ENCODE measurements at regions not wholly inside any gene's neighbourhood (a gene's known extent, or its start where the extent isn't known, plus 50 kb on each side); places are given as distances from the start of the nearest gene placed in this dataset.

DNA sequence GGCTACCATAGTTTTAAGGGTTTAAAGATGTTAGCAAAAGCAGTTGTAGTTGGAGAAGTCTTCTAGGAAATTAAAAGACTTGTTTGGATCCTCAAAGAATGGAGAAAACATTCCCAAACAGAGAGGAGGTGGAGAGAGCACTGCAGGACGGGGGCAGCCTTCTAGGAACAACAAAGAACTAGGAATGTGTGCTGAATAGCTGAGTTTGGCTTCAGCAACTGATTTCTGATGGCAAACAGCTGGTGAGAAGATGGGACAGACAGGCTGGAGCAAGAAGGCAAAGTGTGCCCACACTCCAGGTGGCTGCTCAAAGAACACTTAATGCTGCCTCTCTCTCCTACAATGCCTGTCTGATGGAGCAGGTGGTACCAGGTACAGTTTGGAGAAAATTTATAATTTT lies 1331.1 kb downstream of the ADGRL3 start:
- H3K9me2 ChIP-seq: no peaks in the 10 kb centered on the region
- no peaks in the 10 kb centered on the region for H3K27me3 ChIP-seq (ENCODE audit: insufficient read depth)
- H3K4me3 ChIP-seq (ENCODE audit: low read depth in 2 of 2, low read length in 1 of 2): no peak overlapping the region
- H4K20me1 ChIP-seq (ENCODE audit: insufficient read depth): no peaks in the 10 kb centered on the region
- no peak overlapping the region for H3K27ac ChIP-seq (ENCODE audit: low read depth in 2 of 2, low read length in 1 of 2)
- 5% methylated on average over 1 of the region's 1 CpG for WGBS (ENCODE audit: low lambda C conversion rate)
- H3K79me2 ChIP-seq (ENCODE audit: insufficient read depth): no peaks in the 10 kb centered on the region
- H3K9ac ChIP-seq: no peak overlapping the region
- TF ChIP-seq FOSL2 (IDR thresholded peaks at IDR 0.05; ENCODE audit: borderline replicate concordance, low read depth) (no peak), YY1 (IDR thresholded peaks at IDR 0.05; ENCODE audit: low read depth) (no peak), FOXJ3 (CRISPR knock-in tag; IDR thresholded peaks at IDR 0.05) (no peak), GATA2 (CRISPR knock-in tag; IDR thresholded peaks at IDR 0.05) (no peak)
- ChIA-PET CTCF (no interaction called here), POLR2A (no interaction called here)
- H3K36me3 ChIP-seq (replicated peaks in 1 of 2; ENCODE audit: control insufficient read depth in 1 of 2, insufficient read depth in 2 of 2, low read length in 1 of 2): no peaks in the 10 kb centered on the region
- DNase-seq: no peak
- no peaks in the 10 kb centered on the region for H3F3A ChIP-seq (replicated peaks; ENCODE audit: insufficient read depth)
- no peak overlapping the region for H3K4me2 ChIP-seq
- H3K4me1 ChIP-seq (ENCODE audit: control insufficient read depth in 1 of 2, insufficient read depth in 2 of 2, low read depth in 1 of 2, low read length in 1 of 2): no peaks in the 10 kb centered on the region
- H2AFZ ChIP-seq (ENCODE audit: low read depth): no peak overlapping the region
- H3K9me3 ChIP-seq: no peaks in the 10 kb centered on the region

DNA sequence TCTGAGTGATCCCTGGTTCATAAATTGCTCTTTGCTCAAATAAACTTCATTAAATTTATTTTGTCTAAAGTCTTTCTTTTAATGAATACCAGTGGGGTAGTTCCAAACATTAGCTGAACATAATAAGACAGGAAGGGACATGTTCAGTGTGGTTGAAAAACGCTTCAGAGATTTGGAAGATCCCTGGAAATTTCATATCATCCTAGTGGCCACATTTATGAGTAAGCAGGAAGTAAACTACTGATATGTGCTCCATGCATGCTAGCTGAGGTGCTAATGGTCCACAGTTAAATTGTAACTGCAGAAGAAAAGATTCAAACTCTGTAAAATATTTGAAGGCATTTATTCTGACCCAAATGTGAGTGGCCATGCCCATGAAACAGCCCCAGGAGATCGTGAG lies 1328.7 kb downstream of the ADGRL3 start:
- H3K36me3 ChIP-seq (replicated peaks in 1 of 2; ENCODE audit: control insufficient read depth in 1 of 2, insufficient read depth in 2 of 2, low read length in 1 of 2): no peaks in the 10 kb centered on the region
- no peak overlapping the region for H3K27ac ChIP-seq (ENCODE audit: low read depth in 2 of 2, low read length in 1 of 2)
- WGBS (ENCODE audit: low lambda C conversion rate): 13% methylated on average over 2 of the region's 2 CpGs
- no peaks in the 10 kb centered on the region for H3K79me2 ChIP-seq (ENCODE audit: insufficient read depth)
- H3F3A ChIP-seq (replicated peaks; ENCODE audit: insufficient read depth): no peaks in the 10 kb centered on the region
- H3K4me1 ChIP-seq (ENCODE audit: control insufficient read depth in 1 of 2, insufficient read depth in 2 of 2, low read depth in 1 of 2, low read length in 1 of 2): no peaks in the 10 kb centered on the region
- no peaks in the 10 kb centered on the region for H3K9me3 ChIP-seq
- H3K4me3 ChIP-seq (ENCODE audit: low read depth in 2 of 2, low read length in 1 of 2): no peak overlapping the region
- no peak overlapping the region for H3K9ac ChIP-seq
- H3K4me2 ChIP-seq: no peak overlapping the region
- TF ChIP-seq, protein P1, sequence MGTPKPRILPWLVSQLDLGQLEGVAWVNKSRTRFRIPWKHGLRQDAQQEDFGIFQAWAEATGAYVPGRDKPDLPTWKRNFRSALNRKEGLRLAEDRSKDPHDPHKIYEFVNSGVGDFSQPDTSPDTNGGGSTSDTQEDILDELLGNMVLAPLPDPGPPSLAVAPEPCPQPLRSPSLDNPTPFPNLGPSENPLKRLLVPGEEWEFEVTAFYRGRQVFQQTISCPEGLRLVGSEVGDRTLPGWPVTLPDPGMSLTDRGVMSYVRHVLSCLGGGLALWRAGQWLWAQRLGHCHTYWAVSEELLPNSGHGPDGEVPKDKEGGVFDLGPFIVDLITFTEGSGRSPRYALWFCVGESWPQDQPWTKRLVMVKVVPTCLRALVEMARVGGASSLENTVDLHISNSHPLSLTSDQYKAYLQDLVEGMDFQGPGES (IDR thresholded peaks at IDR 0.05; ENCODE audit: low read depth, low read length): no peak
- TF ChIP-seq SMC3 (IDR thresholded peaks at IDR 0.05; ENCODE audit: low read depth, low read length) (no peak), ELF1 (IDR thresholded peaks at IDR 0.05) (no peak)
- TF ChIP-seq, protein P2, sequence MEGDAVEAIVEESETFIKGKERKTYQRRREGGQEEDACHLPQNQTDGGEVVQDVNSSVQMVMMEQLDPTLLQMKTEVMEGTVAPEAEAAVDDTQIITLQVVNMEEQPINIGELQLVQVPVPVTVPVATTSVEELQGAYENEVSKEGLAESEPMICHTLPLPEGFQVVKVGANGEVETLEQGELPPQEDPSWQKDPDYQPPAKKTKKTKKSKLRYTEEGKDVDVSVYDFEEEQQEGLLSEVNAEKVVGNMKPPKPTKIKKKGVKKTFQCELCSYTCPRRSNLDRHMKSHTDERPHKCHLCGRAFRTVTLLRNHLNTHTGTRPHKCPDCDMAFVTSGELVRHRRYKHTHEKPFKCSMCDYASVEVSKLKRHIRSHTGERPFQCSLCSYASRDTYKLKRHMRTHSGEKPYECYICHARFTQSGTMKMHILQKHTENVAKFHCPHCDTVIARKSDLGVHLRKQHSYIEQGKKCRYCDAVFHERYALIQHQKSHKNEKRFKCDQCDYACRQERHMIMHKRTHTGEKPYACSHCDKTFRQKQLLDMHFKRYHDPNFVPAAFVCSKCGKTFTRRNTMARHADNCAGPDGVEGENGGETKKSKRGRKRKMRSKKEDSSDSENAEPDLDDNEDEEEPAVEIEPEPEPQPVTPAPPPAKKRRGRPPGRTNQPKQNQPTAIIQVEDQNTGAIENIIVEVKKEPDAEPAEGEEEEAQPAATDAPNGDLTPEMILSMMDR (IDR thresholded peaks at IDR 0.05): no peak
- CTCF ChIA-PET: interaction anchor here (1.3 kb wide), 1 partner anchor 9 kb away, joined by 4 read pairs; no protein-coding TSS in a partner anchor
- no peak overlapping the region for H2AFZ ChIP-seq (ENCODE audit: low read depth)
- no peaks in the 10 kb centered on the region for H3K9me2 ChIP-seq
- no peaks in the 10 kb centered on the region for H3K27me3 ChIP-seq (ENCODE audit: insufficient read depth)
- POLR2A ChIA-PET: no interaction called here
- no peaks in the 10 kb centered on the region for H4K20me1 ChIP-seq (ENCODE audit: insufficient read depth)
- DNase-seq: no peak

DNA sequence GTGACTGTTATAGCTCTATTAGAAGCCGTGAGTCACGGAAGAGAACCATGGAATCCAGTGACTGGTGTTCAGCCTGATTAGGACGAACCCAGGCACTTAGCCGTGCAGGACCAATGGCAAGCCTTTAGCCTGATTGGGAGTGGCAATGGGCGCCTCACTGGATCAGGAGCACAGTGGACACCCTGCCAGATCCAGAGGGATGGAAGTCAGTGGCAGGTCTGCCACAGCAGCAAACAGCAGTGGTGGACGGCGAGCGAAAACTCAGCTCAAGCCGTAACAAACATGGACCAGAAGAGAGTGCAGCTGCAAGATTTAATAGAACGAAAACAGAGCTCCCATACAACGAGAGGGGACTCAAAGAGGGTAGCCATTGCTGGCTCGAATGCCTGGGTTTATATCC lies 1326.5 kb downstream of the ADGRL3 start:
- H2AFZ ChIP-seq (ENCODE audit: low read depth): no peak overlapping the region
- H3K27ac ChIP-seq (ENCODE audit: low read depth in 2 of 2, low read length in 1 of 2): no peak overlapping the region
- no peak for DNase-seq
- H4K20me1 ChIP-seq (ENCODE audit: insufficient read depth): no peaks in the 10 kb centered on the region
- no peak overlapping the region for H3K9ac ChIP-seq
- no peak for TF ChIP-seq ELF1 (IDR thresholded peaks at IDR 0.05)
- TF ChIP-seq, protein P3, sequence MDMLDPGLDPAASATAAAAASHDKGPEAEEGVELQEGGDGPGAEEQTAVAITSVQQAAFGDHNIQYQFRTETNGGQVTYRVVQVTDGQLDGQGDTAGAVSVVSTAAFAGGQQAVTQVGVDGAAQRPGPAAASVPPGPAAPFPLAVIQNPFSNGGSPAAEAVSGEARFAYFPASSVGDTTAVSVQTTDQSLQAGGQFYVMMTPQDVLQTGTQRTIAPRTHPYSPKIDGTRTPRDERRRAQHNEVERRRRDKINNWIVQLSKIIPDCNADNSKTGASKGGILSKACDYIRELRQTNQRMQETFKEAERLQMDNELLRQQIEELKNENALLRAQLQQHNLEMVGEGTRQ (IDR thresholded peaks at IDR 0.05; ENCODE audit: borderline replicate concordance, low read depth, low read length): no peak
- TF ChIP-seq EP300 (IDR thresholded peaks at IDR 0.05; ENCODE audit: borderline replicate concordance in 1 of 2, low read depth in 1 of 2, low read length in 1 of 2): no peak
- TF ChIP-seq, protein P4, sequence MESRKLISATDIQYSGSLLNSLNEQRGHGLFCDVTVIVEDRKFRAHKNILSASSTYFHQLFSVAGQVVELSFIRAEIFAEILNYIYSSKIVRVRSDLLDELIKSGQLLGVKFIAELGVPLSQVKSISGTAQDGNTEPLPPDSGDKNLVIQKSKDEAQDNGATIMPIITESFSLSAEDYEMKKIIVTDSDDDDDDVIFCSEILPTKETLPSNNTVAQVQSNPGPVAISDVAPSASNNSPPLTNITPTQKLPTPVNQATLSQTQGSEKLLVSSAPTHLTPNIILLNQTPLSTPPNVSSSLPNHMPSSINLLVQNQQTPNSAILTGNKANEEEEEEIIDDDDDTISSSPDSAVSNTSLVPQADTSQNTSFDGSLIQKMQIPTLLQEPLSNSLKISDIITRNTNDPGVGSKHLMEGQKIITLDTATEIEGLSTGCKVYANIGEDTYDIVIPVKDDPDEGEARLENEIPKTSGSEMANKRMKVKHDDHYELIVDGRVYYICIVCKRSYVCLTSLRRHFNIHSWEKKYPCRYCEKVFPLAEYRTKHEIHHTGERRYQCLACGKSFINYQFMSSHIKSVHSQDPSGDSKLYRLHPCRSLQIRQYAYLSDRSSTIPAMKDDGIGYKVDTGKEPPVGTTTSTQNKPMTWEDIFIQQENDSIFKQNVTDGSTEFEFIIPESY (IDR thresholded peaks at IDR 0.05; ENCODE audit: borderline replicate concordance, low read depth): no peak
- TF ChIP-seq TEAD4 (IDR thresholded peaks at IDR 0.05; ENCODE audit: borderline replicate concordance, insufficient read depth): no peak
- no peak for TF ChIP-seq MEF2A (IDR thresholded peaks at IDR 0.05; ENCODE audit: borderline replicate concordance, low read depth)
- TF ChIP-seq TCF12 (IDR thresholded peaks at IDR 0.05): no peak
- TF ChIP-seq CHD2 (IDR thresholded peaks at IDR 0.05; ENCODE audit: low read length, partially characterized antibody): no peak
- TF ChIP-seq, protein P5, sequence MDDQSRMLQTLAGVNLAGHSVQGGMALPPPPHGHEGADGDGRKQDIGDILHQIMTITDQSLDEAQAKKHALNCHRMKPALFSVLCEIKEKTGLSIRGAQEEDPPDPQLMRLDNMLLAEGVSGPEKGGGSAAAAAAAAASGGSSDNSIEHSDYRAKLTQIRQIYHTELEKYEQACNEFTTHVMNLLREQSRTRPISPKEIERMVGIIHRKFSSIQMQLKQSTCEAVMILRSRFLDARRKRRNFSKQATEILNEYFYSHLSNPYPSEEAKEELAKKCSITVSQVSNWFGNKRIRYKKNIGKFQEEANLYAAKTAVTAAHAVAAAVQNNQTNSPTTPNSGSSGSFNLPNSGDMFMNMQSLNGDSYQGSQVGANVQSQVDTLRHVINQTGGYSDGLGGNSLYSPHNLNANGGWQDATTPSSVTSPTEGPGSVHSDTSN (IDR thresholded peaks at IDR 0.05): no peak
- no peak for TF ChIP-seq YY1 (IDR thresholded peaks at IDR 0.05; ENCODE audit: low read depth)
- no peak overlapping the region for H3K4me3 ChIP-seq (ENCODE audit: low read depth in 2 of 2, low read length in 1 of 2)
- POLR2A ChIA-PET: no interaction called here
- no peaks in the 10 kb centered on the region for H3K9me2 ChIP-seq
- no peaks in the 10 kb centered on the region for H3K27me3 ChIP-seq (ENCODE audit: insufficient read depth)
- H3K4me1 ChIP-seq (ENCODE audit: control insufficient read depth in 1 of 2, insufficient read depth in 2 of 2, low read depth in 1 of 2, low read length in 1 of 2): no peaks in the 10 kb centered on the region
- H3F3A ChIP-seq (replicated peaks; ENCODE audit: insufficient read depth): no peaks in the 10 kb centered on the region
- H3K4me2 ChIP-seq: no peak overlapping the region
- H3K79me2 ChIP-seq (ENCODE audit: insufficient read depth): no peaks in the 10 kb centered on the region
- CTCF ChIA-PET: no interaction called here
- 52% methylated on average over 11 of the region's 12 CpGs for WGBS (ENCODE audit: low lambda C conversion rate)
- H3K36me3 ChIP-seq (replicated peaks in 1 of 2; ENCODE audit: control insufficient read depth in 1 of 2, insufficient read depth in 2 of 2, low read length in 1 of 2): no peaks in the 10 kb centered on the region
- H3K9me3 ChIP-seq: no peaks in the 10 kb centered on the region
